Frontal cortex (tissue), 3 donors: ENCODE measurements at regions not wholly inside any gene's neighbourhood (a gene's known extent, or its start where the extent isn't known, plus 50 kb on each side); places are given as distances from the start of the nearest gene placed in this dataset.

Source experiments
- DNase-seq, 2 donors: peaks; one replicate each; pipeline ENCODE4 v3.0.0; 2012; ENCODE audit warnings: low spot score in 2 of 2
- FAIRE-seq: peaks from 2 replicates; lab custom pipeline; 2012; peaks lifted over from hg19 to GRCh38; lab: Jason Lieb, UNC
- donor health status: control.
- donor health status: control.
- donor health status: control.

DNA sequence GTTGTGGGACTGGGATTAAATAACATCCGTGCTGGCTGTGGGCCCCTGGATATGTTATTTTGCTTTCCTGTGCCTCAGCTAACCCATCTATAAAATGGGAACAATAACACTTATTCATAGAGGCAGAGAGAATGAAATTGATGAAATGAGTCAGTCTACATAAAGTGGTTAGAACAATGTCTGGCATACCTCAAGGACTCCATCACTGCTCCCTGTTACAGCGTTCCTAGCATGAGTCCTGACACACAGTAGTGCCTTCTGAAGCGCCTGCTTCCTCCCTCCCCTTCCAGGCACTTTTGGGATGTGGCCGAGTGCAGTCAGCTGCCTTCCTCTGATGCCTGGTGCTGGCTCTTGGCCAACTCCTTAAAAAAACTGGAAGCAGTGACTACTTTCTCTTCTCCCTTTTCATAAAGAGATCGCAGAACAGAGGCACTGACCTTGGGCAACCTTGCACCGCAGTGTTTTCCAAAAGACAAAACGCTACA is 108.4 kb upstream of the ZMIZ1 start:
- no peak for FAIRE-seq
- DNase-seq: peak; percentile 41 to 74

- FAIRE-seq (no peak), DNase-seq (no peak)
Observed at GRCh38 chr10:78961760-78962159, 107.0 kb upstream of the ZMIZ1 start.

DNA sequence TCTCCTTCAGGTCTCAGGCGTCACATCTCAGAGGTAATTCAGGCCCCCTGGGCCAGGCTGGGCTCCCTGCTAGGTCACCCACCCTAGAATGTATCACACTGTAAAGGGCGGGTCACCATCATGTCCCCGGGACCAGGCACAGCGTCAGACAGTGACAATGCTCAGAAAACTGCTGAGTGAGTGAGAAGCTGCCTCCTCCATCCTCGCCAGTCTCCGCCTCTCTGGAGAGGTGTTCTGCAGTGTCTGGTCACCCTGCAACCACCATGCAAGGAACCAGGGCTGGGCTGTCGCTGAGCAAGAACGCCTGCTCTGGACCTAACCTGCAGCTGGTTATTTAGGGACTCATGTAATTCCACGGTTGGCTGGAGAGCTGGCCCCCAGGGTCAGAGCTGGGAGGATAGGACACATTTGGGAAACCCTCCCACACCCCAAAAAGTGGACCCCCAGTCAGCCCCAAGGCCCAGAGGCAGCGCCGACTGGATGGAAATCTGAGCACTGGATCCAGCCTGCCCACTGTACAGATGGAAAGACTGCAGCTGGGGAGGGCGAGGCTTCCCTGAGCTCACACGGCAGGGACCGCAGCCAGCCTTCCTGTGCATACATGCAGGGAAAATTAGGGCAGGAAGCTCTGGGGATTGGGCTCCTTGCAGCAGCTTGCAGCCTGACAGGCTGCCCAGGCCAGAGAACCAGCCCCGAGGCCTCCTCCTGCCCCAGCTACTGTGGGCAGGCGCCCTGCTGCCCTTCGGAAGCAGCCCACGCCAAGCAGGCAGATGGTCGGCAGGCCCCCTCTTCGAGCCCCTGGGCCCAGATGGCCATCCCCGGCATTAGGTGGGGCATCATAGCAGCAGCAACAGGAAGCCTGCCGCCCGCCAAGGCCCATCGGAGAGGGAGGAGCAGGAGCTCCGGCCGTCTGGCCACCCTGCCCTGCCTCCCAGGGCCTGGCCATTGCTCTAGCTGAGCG is 105.4 kb upstream of the ZMIZ1 start:
- no peak for FAIRE-seq
- DNase-seq: no peak

- FAIRE-seq: no peak
- DNase-seq: no peak
Observed at GRCh38 chr10:78964274-78964951, 104.4 kb upstream of the ZMIZ1 start.

GRCh38 chr10:78964952-78965633 is 103.7 kb upstream of the ZMIZ1 start:
- peak; percentile 65 to 70 for DNase-seq
- FAIRE-seq: no peak

DNA sequence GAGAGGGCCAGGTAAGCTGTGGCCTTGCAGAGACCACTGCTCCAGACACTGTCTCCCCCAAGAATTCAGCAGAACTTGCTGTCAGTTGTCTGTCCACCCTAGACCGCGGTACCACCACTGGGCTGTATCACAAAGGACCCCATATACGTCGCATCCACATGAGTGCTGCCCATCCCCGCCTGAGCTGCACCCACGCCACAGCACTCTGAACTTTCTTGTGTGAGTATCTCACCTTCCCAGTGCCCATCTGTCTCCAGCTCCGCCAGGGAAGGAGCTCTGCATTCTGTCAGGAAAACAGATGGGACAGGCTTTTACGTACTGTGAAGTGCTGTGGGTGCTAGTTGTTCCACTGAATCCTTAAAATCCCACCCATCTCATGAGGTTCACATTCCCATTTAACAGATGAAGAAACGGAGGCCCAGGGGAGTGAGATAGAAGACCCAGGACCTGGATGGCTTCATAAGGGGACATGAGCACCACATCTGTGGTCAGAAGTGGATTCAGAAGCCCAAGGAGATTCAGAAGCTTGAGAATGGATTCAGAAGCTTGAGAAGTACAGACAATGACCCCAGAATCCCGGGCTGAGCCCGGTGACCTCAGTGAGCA is 102.5 kb upstream of the ZMIZ1 start:
- FAIRE-seq: no peak
- DNase-seq: no peak

- DNase-seq (no peak), FAIRE-seq (no peak)
Observed at GRCh38 chr10:78966844-78967488, 101.8 kb upstream of the ZMIZ1 start.

DNA sequence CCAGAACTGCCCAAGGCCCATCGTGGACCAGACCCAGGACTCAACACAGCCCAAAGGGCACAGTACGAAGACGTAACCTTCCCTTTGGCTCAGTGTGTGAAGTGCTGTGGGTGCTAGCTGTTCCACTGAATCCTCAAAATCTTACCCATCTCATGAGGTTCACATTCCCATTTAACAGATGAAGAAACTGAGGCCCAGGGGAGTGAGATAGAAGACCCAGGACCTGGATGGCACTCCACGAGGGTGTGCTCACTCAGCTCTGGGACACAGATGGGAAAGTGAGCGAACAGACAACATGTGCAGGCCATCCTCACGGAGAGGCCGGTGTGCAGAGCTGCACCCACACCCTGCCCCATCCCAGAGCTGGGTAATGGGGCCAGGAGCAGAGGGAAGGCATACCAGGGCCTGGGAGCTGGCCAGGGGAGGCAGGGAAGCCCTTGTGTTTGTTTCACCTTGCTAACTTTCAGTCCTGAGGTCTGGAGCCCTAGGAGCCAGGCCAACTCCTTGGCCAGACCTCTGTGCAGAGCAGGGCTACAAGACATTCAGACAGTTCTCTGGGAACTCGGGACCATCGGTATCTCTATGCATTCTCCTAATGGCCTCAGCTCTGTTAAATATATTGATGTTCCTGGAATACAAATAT is 100.3 kb upstream of the ZMIZ1 start:
- no peak for FAIRE-seq
- no peak for DNase-seq

GRCh38 chr10:78968943-78969342 is 99.8 kb upstream of the ZMIZ1 start:
- FAIRE-seq (no peak), DNase-seq (no peak)

DNA sequence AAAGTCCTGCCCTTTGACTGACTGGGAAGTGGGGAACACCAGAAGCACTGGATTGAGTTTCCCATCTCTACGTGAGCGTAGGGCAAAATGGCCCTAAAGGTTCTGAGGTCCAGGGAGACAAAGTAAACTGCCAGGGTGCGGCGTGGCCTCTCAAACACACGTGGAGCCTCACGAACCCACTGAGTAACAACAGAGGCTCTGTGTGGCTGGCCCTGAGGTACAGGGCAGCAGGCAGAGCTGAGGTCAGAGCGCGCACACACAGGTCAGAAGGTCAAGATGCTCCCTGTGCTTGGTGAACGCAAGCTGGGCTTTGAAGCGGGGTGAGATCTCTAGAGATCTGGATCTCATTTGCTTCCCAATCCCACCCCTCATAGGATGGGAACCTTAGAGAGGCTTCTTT is 99.0 kb upstream of the ZMIZ1 start:
- DNase-seq (no peak), FAIRE-seq (no peak)

GRCh38 chr10:78970261-78970660 is 98.5 kb upstream of the ZMIZ1 start:
- no peak for FAIRE-seq

GRCh38 chr10:78971094-78971682 is 97.6 kb upstream of the ZMIZ1 start:
- DNase-seq: no peak
- no peak for FAIRE-seq

More at GRCh38 chr10:78970261-78970660, 98.5 kb upstream of the ZMIZ1 start:
- DNase-seq: no peak

DNA sequence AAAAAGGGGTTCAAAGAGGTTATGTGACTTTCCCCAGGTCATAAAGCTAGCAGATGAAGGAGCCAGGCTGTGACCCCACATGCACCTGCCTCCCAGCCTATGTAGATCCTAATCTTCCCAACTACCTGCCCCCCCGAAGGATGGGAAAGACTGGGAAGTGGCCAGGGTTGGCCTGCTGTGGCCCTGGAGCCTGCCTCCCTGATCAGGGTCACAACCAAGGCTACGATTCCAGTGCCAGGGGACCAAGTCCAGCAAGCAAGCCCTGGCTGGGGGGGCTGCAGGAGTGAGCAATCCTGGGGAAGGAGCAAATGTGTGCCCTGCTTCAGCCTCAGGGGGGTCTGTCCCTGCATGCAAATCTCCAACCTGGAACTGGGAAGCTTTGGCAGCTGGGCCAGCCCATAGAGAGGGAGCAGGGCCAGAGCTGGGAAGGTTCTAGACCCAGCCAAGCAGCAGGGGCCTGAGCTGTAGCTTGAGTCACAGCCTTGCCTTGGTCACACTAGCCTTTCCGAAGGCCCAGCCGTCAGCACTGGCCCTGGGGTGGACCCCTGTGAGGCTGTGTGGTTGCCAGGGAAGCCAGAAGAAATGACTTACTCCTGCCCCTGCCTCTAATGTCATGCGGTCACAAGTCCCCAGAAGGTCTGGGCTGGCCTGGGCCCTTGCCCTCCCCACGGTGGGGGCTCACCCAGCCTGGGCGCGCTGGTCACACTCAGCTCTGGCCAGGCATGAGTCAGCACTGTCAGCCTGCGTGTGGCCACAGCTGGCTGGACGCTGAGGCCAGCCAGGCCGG is 96.4 kb upstream of the ZMIZ1 start:
- peak; percentile 82 to 84 for DNase-seq
- no peak for FAIRE-seq

DNA sequence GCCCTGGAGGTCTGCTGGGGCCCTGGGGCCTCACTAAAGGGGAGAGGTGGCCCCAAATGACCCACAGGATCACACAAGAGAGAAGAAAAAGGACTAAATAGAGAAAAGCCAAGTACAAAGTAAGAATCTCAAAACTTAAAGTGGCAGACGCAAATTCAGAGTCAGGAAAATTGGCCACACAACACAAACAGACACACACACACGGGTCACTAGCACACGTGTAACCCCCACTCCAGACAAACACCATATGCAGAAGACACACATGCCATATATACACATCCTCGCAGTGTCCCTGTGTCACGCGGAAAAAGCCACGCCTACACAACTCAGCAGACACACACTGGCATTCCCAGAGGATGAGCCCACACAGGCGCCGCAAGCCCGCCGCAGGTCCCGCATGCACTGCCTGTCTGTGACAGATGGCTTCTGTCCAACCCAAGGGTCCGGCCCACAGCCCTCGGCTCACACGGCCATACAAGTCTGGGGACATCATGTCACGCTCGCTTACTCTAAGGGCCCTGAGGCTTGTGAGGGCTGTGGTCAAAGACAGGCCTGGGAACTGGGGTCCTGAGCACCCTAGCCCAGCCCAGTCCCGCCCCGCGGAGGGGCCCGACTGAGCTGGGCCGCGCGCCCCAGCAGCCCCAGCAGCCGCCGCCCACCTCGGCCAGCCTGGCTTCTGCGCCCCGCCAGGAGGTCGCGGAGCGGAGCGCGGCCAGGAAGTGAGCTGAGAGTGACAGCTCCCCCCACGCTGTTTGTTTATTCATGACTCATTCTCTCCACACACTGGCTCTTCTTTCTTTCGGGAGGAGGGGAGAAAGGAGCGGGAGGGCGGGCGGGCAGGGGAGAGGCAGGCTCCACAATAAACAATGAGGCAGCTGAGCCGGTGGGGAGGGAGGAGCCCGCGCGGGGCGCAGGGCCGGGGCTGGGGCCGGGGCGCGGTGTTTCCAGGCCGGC is 95.5 kb upstream of the ZMIZ1 start:
- DNase-seq (peak; percentile 93 to 97), FAIRE-seq (no peak)

- FAIRE-seq: no peak
Observed at GRCh38 chr10:78973901-78974616, 94.7 kb upstream of the ZMIZ1 start.

More at GRCh38 chr10:78973901-78974616, 94.7 kb upstream of the ZMIZ1 start:
- DNase-seq: peak; percentile 63 to 72
